Activated T-helper 2 cell treated with anti-CD3 and anti-CD28 coated beads, Interferon-gamma antibody, Interleukin-2, Interleukin-4, amounts not matched to agents 10 μg/mL and 5 μg/mL and 100 μg/mL, durations not matched to agents 14 hours and 24 hours and 36 hours (primary cell): ENCODE measurements at regions not wholly inside any gene's neighbourhood (a gene's known extent, or its start where the extent isn't known, plus 50 kb on each side); places are given as distances from the start of the nearest gene placed in this dataset.

Source experiments
- DNase-seq: peaks from one replicate; pipeline ENCODE4 v3.0.0; 2021; ENCODE audit warnings: low spot score
- H3K27ac Mint-ChIP-seq: one replicate; pipeline ENCODE4 v1.8.0; 2021; ENCODE audit warnings: mixed read lengths
- H3K27me3 Mint-ChIP-seq: one replicate; pipeline ENCODE4 v1.8.0; 2021; ENCODE audit warnings: low read depth, mixed read lengths
- H3K36me3 Mint-ChIP-seq: one replicate; pipeline ENCODE4 v1.8.0; 2021; ENCODE audit warnings: low read depth, mixed read lengths
- H3K4me1 Mint-ChIP-seq: one replicate; pipeline ENCODE4 v1.8.0; 2021; ENCODE audit warnings: low read depth, mixed read lengths
- H3K4me3 Mint-ChIP-seq: one replicate; pipeline ENCODE4 v1.8.0; 2021; ENCODE audit warnings: low read depth, mild to moderate bottlenecking, moderate library complexity, mixed read lengths
- H3K9me3 Mint-ChIP-seq: one replicate; pipeline ENCODE4 v1.8.0; 2021; ENCODE audit warnings: mixed read lengths
- intact Hi-C: fragments of 100-400 bp; cut with micrococcal nuclease; formaldehyde crosslinking; loops from one replicate; pipeline ENCODE4 v1.15.1; 2023

- DNase-seq, result no peak
- no peaks in the 10 kb centered on the region for H3K9me3 Mint-ChIP-seq
- peaks cover 15% of the 10 kb centered on the region for H3K4me1 Mint-ChIP-seq
- intact Hi-C loops, result no loop called here
- no peaks in the 10 kb centered on the region for H3K36me3 Mint-ChIP-seq
- no peak overlapping the region for H3K4me3 Mint-ChIP-seq
- H3K27me3 Mint-ChIP-seq, result peaks cover 36% of the 10 kb centered on the region
- no peak overlapping the region for H3K27ac Mint-ChIP-seq
Observed at GRCh38 chr20:51093240-51093763, 70.4 kb upstream of the KCNG1 start.

GRCh38 chr20:51092338-51092737 is 69.4 kb upstream of the KCNG1 start:
- no peak overlapping the region for H3K27ac Mint-ChIP-seq
- intact Hi-C loops, result no loop called here
- DNase-seq, result no peak
- peaks cover 15% of the 10 kb centered on the region for H3K4me1 Mint-ChIP-seq
- peaks cover 38% of the 10 kb centered on the region for H3K27me3 Mint-ChIP-seq
- no peaks in the 10 kb centered on the region for H3K9me3 Mint-ChIP-seq
- no peaks in the 10 kb centered on the region for H3K36me3 Mint-ChIP-seq
- no peak overlapping the region for H3K4me3 Mint-ChIP-seq

- peaks cover 41% of the 10 kb centered on the region for H3K27me3 Mint-ChIP-seq
Observed at GRCh38 chr20:51091406-51092195, 68.7 kb upstream of the KCNG1 start.

GRCh38 chr20:51089840-51090239 is 66.9 kb upstream of the KCNG1 start:
- Mint-ChIP-seq H3K36me3 (no peaks in the 10 kb centered on the region), H3K9me3 (no peaks in the 10 kb centered on the region), H3K4me1 (peaks cover 15% of the 10 kb centered on the region), H3K4me3 (no peak overlapping the region), H3K27me3 (peaks cover 37% of the 10 kb centered on the region), H3K27ac (no peak overlapping the region)
- DNase-seq, result no peak
- intact Hi-C loops, result no loop called here

More at GRCh38 chr20:51091406-51092195, 68.7 kb upstream of the KCNG1 start:
- H3K4me3 Mint-ChIP-seq, result no peak overlapping the region
- H3K9me3 Mint-ChIP-seq, result no peaks in the 10 kb centered on the region
- peaks cover 15% of the 10 kb centered on the region for H3K4me1 Mint-ChIP-seq
- H3K36me3 Mint-ChIP-seq, result no peaks in the 10 kb centered on the region
- intact Hi-C loops, result no loop called here
- no peak for DNase-seq
- H3K27ac Mint-ChIP-seq, result no peak overlapping the region

DNA sequence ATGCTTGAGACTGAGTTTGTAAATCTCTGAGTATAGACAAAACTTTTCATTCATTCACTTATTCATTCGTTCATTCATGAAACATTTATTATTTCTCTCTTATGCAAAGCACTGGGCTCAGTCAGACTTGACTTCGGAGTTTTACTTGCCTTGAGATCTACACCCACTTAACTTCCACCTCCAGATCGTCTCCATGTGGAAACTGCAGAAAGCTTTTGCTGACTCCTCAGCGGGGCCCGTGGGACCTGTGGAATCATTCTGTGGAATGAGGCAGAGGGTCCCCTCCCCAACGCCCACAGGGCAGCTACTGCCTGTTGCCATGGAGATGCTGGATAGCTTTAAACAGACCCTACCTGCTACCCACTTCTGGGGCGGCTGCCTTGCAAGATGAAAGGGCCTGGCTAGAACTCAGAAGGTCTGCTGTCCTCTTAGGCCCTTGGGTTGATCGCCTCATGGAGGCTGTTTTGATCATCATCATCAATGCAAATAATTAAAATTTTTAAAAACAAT is 66.4 kb upstream of the KCNG1 start:
- no peak overlapping the region for H3K27ac Mint-ChIP-seq
- no peaks in the 10 kb centered on the region for H3K36me3 Mint-ChIP-seq
- H3K27me3 Mint-ChIP-seq, result peaks cover 37% of the 10 kb centered on the region
- no peaks in the 10 kb centered on the region for H3K9me3 Mint-ChIP-seq
- no peak overlapping the region for H3K4me3 Mint-ChIP-seq
- intact Hi-C loops, result no loop called here
- DNase-seq, result no peak
- H3K4me1 Mint-ChIP-seq, result peaks cover 15% of the 10 kb centered on the region

GRCh38 chr20:51087266-51087665 is 64.4 kb upstream of the KCNG1 start:
- intact Hi-C loops, result no loop called here
- no peak for DNase-seq
- peaks cover 8% of the 10 kb centered on the region for H3K4me1 Mint-ChIP-seq
- no peaks in the 10 kb centered on the region for H3K36me3 Mint-ChIP-seq
- H3K9me3 Mint-ChIP-seq, result no peaks in the 10 kb centered on the region
- H3K27ac Mint-ChIP-seq, result no peak overlapping the region
- peaks cover 33% of the 10 kb centered on the region for H3K27me3 Mint-ChIP-seq
- H3K4me3 Mint-ChIP-seq, result no peak overlapping the region

DNA sequence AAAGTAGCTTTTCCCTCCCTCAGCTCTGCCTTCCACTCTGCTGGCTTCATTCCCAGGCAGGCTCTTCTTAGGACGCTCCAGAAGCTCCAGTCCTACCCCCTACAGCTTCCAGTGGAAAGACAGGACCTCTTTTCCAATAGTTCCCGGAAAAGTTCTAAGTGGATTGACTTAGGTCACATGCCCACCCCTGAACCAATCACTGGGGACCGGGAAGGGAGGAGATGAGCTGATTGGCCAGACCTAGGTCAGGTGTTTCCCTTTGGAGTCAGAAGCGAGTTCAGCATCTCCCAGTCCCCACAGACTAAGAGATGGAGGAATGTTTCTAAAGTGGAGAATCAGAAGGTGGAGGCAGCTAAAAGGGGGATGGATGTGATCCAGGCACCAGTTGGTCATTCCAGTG is 62.9 kb upstream of the KCNG1 start:
- Mint-ChIP-seq H3K27me3 (peaks cover 20% of the 10 kb centered on the region), H3K4me3 (no peak overlapping the region), H3K27ac (no peak overlapping the region), H3K9me3 (no peaks in the 10 kb centered on the region), H3K4me1 (no peaks in the 10 kb centered on the region), H3K36me3 (no peaks in the 10 kb centered on the region)
- DNase-seq, result no peak
- intact Hi-C loops, result no loop called here

- peaks cover 16% of the 10 kb centered on the region for H3K27me3 Mint-ChIP-seq
- H3K9me3 Mint-ChIP-seq, result no peaks in the 10 kb centered on the region
- intact Hi-C loops, result no loop called here
- H3K4me3 Mint-ChIP-seq, result no peak overlapping the region
- no peak for DNase-seq
- no peak overlapping the region for H3K27ac Mint-ChIP-seq
- no peaks in the 10 kb centered on the region for H3K36me3 Mint-ChIP-seq
- H3K4me1 Mint-ChIP-seq, result no peaks in the 10 kb centered on the region
Observed at GRCh38 chr20:51084593-51085377, 61.9 kb upstream of the KCNG1 start.

DNA sequence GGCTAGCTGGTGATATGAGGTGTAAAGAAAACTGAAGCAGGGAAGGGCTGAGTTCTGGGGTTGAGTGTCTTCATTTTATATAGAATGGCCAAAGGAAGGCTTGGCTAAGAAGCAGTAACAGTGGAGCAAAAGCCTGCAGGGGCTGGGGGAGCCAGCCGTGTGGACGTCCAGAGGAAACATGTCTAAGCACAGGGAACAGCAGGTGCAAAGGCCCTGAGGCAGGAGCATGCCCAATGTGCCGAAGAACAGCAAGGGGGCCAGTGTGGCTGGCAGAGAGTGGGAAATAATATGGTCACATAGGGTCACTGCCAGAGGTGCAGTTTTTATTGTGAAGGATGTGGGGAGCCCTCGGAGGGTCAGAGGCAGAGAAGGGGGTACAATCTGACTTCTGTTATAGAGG is 60.5 kb upstream of the KCNG1 start:
- intact Hi-C loops, result no loop called here
- H3K4me1 Mint-ChIP-seq, result no peaks in the 10 kb centered on the region
- peaks cover 25% of the 10 kb centered on the region for H3K27me3 Mint-ChIP-seq
- H3K27ac Mint-ChIP-seq, result no peak overlapping the region
- DNase-seq, result no peak
- H3K9me3 Mint-ChIP-seq, result no peaks in the 10 kb centered on the region
- H3K4me3 Mint-ChIP-seq, result no peak overlapping the region
- H3K36me3 Mint-ChIP-seq, result no peaks in the 10 kb centered on the region

GRCh38 chr20:51082988-51083387 is 60.1 kb upstream of the KCNG1 start:
- Mint-ChIP-seq H3K4me1 (no peaks in the 10 kb centered on the region), H3K27ac (no peak overlapping the region), H3K4me3 (no peak overlapping the region), H3K36me3 (no peaks in the 10 kb centered on the region), H3K27me3 (peaks cover 25% of the 10 kb centered on the region), H3K9me3 (no peaks in the 10 kb centered on the region)
- intact Hi-C loops, result no loop called here
- no peak for DNase-seq

DNA sequence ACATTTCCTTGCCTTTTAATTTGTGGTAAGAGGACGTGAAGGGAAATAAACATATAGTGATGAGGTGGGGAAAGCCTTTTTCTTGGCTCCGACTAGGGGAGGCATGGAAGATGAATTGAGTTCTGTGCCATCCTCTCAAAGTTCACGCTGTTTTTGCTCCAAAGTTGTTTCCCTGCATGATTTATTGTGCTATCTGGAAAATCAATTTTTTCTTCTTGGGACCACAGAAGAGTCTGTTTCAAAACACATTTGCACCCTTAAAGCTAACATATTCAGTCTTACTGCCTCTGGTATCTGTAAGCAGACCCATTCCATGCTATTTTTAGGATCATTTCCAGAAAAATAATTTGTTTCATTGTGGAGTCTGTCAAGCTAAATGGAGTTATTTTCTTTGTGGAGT is 57.6 kb upstream of the KCNG1 start:
- peaks cover 30% of the 10 kb centered on the region for H3K27me3 Mint-ChIP-seq
- H3K4me1 Mint-ChIP-seq, result no peaks in the 10 kb centered on the region
- no peaks in the 10 kb centered on the region for H3K9me3 Mint-ChIP-seq
- intact Hi-C loops, result no loop called here
- no peaks in the 10 kb centered on the region for H3K36me3 Mint-ChIP-seq
- H3K4me3 Mint-ChIP-seq, result no peak overlapping the region
- H3K27ac Mint-ChIP-seq, result no peak overlapping the region
- DNase-seq, result no peak

DNA sequence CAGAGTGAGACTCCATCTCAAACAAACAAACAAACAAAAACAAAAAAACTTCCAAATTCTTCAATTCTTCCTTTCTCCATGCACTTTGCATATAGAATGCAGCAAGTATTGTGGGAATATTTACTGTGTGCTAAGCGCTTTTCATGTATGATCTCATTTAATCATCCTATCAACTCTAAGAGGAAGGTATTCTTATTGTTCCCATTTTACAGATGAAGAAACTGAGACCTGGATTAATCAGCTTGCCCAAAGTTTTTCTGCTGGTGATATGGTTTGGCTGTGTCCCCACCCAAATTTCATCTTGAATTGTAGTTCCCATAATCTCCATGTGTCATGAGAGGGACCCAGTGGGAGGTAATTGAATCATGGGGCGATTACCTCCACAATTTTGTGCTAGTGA is 56.6 kb upstream of the KCNG1 start:
- H3K27ac Mint-ChIP-seq, result no peak overlapping the region
- intact Hi-C loops, result no loop called here
- H3K4me3 Mint-ChIP-seq, result no peak overlapping the region
- H3K9me3 Mint-ChIP-seq, result no peaks in the 10 kb centered on the region
- H3K36me3 Mint-ChIP-seq, result no peaks in the 10 kb centered on the region
- no peaks in the 10 kb centered on the region for H3K4me1 Mint-ChIP-seq
- no peak for DNase-seq
- peaks cover 29% of the 10 kb centered on the region for H3K27me3 Mint-ChIP-seq

DNA sequence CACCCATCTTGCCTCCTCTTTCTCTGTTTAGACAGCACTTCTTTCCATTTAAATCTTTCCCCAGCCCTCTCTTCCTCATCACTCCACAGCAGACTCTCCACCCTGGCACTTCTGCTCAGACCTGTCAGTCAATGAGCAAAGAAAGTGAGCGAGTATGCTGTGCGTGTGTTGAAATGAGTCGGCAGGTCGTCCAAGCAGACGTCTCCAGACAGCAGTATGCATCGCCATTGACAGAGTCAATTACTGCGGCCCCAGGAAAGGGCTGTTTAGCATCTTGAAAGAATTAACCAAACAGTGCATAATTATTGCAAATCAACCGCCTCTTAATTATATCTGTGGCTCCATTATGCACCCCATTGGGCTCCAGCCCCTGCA is 54.8 kb upstream of the KCNG1 start:
- intact Hi-C loops, result no loop called here
- Mint-ChIP-seq H3K27ac (no peak overlapping the region), H3K9me3 (no peaks in the 10 kb centered on the region), H3K4me3 (no peak overlapping the region), H3K4me1 (no peaks in the 10 kb centered on the region), H3K27me3 (peaks cover 33% of the 10 kb centered on the region), H3K36me3 (no peaks in the 10 kb centered on the region)
- DNase-seq, result no peak
